Neural crest cell (in vitro differentiated cells): ENCODE measurements at regions not wholly inside any gene's neighbourhood (a gene's known extent, or its start where the extent isn't known, plus 50 kb on each side); places are given as distances from the start of the nearest gene placed in this dataset.

Experiments
- DNase-seq: peaks from one replicate; pipeline ENCODE4 v3.0.0; 2021; ENCODE audit warnings: low read depth, mixed read lengths, low spot score
- H3K27ac Mint-ChIP-seq: one replicate; pipeline ENCODE4 v1.8.0; 2021; ENCODE audit warnings: mild to moderate bottlenecking, mixed read lengths; ENCODE audit not compliant: unreplicated experiment
- H3K27me3 Mint-ChIP-seq: 2 replicates; pipeline ENCODE4 v1.8.0; 2021; ENCODE audit warnings: low read depth, mild to moderate bottlenecking, mixed read lengths
- H3K36me3 Mint-ChIP-seq: 2 replicates; pipeline ENCODE4 v1.8.0; 2021; ENCODE audit warnings: low read depth, mild to moderate bottlenecking, mixed read lengths
- H3K4me1 Mint-ChIP-seq: 2 replicates; pipeline ENCODE4 v1.8.0; 2021; ENCODE audit warnings: mixed read lengths
- H3K4me3 Mint-ChIP-seq: one replicate; pipeline ENCODE4 v1.8.0; 2021; ENCODE audit warnings: mild to moderate bottlenecking, mixed read lengths
- H3K9me3 Mint-ChIP-seq: 2 replicates; pipeline ENCODE4 v1.8.0; 2021; ENCODE audit warnings: mixed read lengths
- TF ChIP-seq, protein P1 (sequence below): fragments of 200-600 bp; sonication (generic); conservative IDR thresholded peaks from 2 replicates; pipeline ENCODE4 v1.5.0; 2021; ENCODE audit warnings: antibody characterized with exemption, mild to moderate bottlenecking

DNA sequence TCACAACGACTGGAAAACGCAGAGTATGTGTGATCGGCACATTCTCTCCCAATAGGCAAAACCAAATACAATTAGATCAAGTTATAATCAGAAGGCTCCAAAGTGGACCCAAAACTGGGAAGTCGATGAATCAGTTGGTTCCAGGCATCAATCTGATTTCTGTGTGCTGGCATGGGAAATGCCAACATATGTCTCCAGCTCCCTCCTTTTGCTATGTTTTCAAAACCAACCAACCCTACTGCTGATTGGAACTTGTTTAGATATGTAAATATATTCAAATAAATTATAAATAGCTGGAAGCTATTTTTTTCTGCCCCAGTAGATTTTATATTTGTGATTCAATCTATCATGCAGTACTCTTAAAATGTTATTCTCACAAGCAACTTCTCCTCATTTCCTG is 284.2 kb downstream of the HS3ST3B1 start:
- DNase-seq, result no peak
- no peak overlapping the region for H3K4me3 Mint-ChIP-seq
- no peaks in the 10 kb centered on the region for H3K36me3 Mint-ChIP-seq
- H3K9me3 Mint-ChIP-seq, result peaks cover 5% of the 10 kb centered on the region
- no peak overlapping the region for H3K27ac Mint-ChIP-seq
- H3K27me3 Mint-ChIP-seq, result no peaks in the 10 kb centered on the region
- TF ChIP-seq, protein P1, sequence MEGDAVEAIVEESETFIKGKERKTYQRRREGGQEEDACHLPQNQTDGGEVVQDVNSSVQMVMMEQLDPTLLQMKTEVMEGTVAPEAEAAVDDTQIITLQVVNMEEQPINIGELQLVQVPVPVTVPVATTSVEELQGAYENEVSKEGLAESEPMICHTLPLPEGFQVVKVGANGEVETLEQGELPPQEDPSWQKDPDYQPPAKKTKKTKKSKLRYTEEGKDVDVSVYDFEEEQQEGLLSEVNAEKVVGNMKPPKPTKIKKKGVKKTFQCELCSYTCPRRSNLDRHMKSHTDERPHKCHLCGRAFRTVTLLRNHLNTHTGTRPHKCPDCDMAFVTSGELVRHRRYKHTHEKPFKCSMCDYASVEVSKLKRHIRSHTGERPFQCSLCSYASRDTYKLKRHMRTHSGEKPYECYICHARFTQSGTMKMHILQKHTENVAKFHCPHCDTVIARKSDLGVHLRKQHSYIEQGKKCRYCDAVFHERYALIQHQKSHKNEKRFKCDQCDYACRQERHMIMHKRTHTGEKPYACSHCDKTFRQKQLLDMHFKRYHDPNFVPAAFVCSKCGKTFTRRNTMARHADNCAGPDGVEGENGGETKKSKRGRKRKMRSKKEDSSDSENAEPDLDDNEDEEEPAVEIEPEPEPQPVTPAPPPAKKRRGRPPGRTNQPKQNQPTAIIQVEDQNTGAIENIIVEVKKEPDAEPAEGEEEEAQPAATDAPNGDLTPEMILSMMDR, result no peak
- no peaks in the 10 kb centered on the region for H3K4me1 Mint-ChIP-seq

DNA sequence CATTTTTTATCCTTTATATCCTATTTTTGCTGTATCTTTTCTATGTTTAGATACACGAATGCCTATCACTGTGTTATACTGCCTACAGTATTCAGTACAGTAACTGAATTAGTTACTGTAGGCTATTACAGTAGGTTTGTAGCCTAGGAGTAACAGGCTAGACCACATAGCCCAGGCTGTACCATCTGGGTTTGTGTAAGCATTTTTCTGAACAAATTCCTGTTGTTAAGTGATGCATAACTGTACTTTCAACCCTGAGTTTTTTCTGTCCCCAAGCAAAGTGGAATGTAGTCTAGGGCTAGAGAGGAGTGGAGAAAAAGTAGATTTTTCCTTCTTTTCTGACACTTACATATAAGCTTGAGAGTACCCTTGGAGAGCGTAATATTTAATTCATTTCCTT is 282.1 kb downstream of the HS3ST3B1 start:
- DNase-seq, result no peak
- H3K27ac Mint-ChIP-seq, result no peak overlapping the region
- H3K4me1 Mint-ChIP-seq, result no peaks in the 10 kb centered on the region
- H3K9me3 Mint-ChIP-seq, result peaks cover 4% of the 10 kb centered on the region
- no peaks in the 10 kb centered on the region for H3K36me3 Mint-ChIP-seq
- no peak overlapping the region for H3K4me3 Mint-ChIP-seq
- TF ChIP-seq, protein P1, result no peak
- no peaks in the 10 kb centered on the region for H3K27me3 Mint-ChIP-seq

DNA sequence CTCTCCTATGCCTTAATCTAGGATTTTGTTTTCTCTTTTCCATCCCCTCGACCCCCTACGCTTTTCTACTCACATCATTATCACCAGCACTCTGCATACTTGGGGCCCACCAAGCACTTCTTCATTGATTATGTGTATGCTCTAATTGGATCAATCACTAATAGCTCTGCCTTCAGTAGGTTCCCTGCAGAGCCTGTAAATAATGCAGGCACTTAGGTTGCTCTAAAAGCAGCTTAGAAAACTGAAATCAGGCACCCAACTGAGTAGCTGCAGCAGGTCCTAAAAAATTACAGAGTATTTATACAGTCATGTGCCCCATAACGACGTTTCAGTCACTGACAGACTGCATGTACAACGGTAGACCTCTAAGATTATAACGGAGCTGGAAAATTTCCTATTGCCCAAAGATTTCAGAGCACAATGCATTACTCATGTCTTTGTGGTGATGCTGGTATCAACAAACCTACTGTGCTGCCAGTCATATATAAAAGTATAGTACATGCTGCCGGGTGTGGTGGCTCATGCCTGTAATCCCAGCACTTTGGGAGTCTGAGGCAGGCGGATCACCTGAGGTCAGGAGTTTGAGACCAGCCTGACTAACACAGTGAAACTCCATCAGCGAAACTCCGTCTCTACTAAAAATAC is 280.4 kb downstream of the HS3ST3B1 start:
- Mint-ChIP-seq H3K9me3 (peaks cover 4% of the 10 kb centered on the region), H3K36me3 (no peaks in the 10 kb centered on the region), H3K27me3 (no peaks in the 10 kb centered on the region), H3K4me3 (no peak overlapping the region), H3K27ac (no peak overlapping the region), H3K4me1 (no peaks in the 10 kb centered on the region)
- TF ChIP-seq, protein P1, result no peak
- no peak for DNase-seq

DNA sequence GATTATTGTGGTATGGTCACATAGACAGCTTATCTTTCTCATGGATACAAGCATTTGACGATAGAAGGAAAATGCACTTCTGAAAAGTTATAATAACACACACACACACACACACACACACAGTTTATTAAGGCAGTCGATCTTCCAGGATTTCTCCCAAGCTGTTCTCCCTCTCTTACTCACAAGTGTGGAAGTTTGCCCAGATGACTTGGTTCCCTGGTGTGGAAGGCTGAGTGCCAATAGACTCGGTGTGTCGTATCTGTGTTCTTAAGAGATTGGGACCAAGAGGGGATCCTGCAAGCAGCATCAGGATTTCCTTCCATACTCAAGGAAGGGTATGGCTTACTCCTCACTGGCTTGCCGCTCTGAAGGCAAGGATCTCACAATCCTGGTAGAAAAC is 279.6 kb downstream of the HS3ST3B1 start:
- Mint-ChIP-seq H3K4me3 (no peak overlapping the region), H3K27ac (no peak overlapping the region), H3K27me3 (no peaks in the 10 kb centered on the region), H3K36me3 (no peaks in the 10 kb centered on the region), H3K9me3 (peaks cover 4% of the 10 kb centered on the region), H3K4me1 (peaks cover 7% of the 10 kb centered on the region)
- TF ChIP-seq, protein P1, result no peak
- no peak for DNase-seq

DNA sequence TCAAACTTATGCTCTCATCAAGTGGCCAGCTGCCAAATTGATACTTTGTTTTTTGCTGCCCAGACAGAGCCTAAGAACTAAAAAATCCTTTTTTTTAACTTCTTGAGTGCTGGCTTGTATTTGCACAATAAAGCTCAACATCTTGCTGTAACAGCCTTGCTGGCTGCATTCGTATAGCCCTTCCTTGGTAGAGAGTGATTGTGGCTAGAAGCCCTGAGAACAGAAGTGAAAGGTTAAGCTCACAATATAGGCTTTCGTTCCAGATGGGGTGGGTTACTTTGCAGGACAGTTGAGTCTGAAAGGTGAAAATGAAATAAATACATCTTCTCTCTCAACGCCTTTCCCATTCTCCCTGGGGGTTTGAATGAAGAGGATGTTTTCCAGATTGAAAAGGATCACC is 278.8 kb downstream of the HS3ST3B1 start:
- no peak overlapping the region for H3K27ac Mint-ChIP-seq
- peaks cover 4% of the 10 kb centered on the region for H3K9me3 Mint-ChIP-seq
- peaks cover 15% of the 10 kb centered on the region for H3K4me1 Mint-ChIP-seq
- no peak overlapping the region for H3K4me3 Mint-ChIP-seq
- no peaks in the 10 kb centered on the region for H3K36me3 Mint-ChIP-seq
- no peaks in the 10 kb centered on the region for H3K27me3 Mint-ChIP-seq
- no peak for DNase-seq
- TF ChIP-seq, protein P1, result no peak
